Hepatocyte (in vitro differentiated cells): ENCODE measurements at regions not wholly inside any gene's neighbourhood (a gene's known extent, or its start where the extent isn't known, plus 50 kb on each side); places are given as distances from the start of the nearest gene placed in this dataset.

ENCODE experiments used
- CTCF ChIP-seq: fragments of 200-600 bp; sonication (generic); IDR thresholded peaks from 2 replicates; pipeline ENCODE4 v1.5.1; 2016; ENCODE audit warnings: antibody characterized with exemption, mild to moderate bottlenecking; ENCODE audit not compliant: poor library complexity
- EZH2 ChIP-seq: fragments of 200-600 bp; sonication (generic); IDR thresholded peaks from 2 replicates; pipeline ENCODE4 v1.6.1; 2016; ENCODE audit warnings: antibody characterized with exemption, mild to moderate bottlenecking, borderline replicate concordance

- TF ChIP-seq CTCF = no peak
- TF ChIP-seq EZH2 = no peak
Measured at GRCh38 chr1:5296095-5296494, 641.7 kb downstream of the AJAP1 start.
